AG09319 (cell line): ENCODE measurements at regions not wholly inside any gene's neighbourhood (a gene's known extent, or its start where the extent isn't known, plus 50 kb on each side); places are given as distances from the start of the nearest gene placed in this dataset.

Source experiments
- DNase-seq: peaks from one replicate; pipeline ENCODE4 v3.0.0-alpha.2; 2010; ENCODE audit warnings: low read depth; ENCODE audit errors: extremely low read depth
- CTCF ChIP-seq: IDR thresholded peaks from 2 replicates; pipeline ENCODE4 v1.5.1; 2011; ENCODE audit warnings: low read depth, mild to moderate bottlenecking, inconsistent platforms, low read length, moderate library complexity

- no peak for DNase-seq
- no peak for TF ChIP-seq CTCF
Measured at GRCh38 chr2:220015576-220015975, 388.1 kb downstream of the SLC4A3 start.

GRCh38 chr2:220025207-220025606 lies 397.8 kb downstream of the SLC4A3 start:
- no peak for DNase-seq
- TF ChIP-seq CTCF: no peak

- no peak for TF ChIP-seq CTCF
Measured at GRCh38 chr2:220029013-220029412, 401.6 kb downstream of the SLC4A3 start.

GRCh38 chr2:220033546-220033945 lies 406.1 kb downstream of the SLC4A3 start:
- no peak for TF ChIP-seq CTCF
- peak; percentile 42 for DNase-seq

More at GRCh38 chr2:220029013-220029412, 401.6 kb downstream of the SLC4A3 start:
- no peak for DNase-seq

- no peak for DNase-seq
- no peak for TF ChIP-seq CTCF
Measured at GRCh38 chr2:220034426-220035130, 407.1 kb downstream of the SLC4A3 start.

- DNase-seq: no peak
- TF ChIP-seq CTCF: no peak
Measured at GRCh38 chr2:220036431-220036830, 409.0 kb downstream of the SLC4A3 start.

- DNase-seq: no peak
- no peak for TF ChIP-seq CTCF
Measured at GRCh38 chr2:220040346-220040745, 412.9 kb downstream of the SLC4A3 start.
